GM08714 (cell line): ENCODE measurements at regions not wholly inside any gene's neighbourhood (a gene's known extent, or its start where the extent isn't known, plus 50 kb on each side); places are given as distances from the start of the nearest gene placed in this dataset.

Source experiments
- H3K4me3 ChIP-seq: fragments of 200-500 bp; sonication (Bioruptor generic); 2 replicates; pipeline ENCODE4 v1.5.1; 2014; ENCODE audit warnings: mild to moderate bottlenecking, low read length, inconsistent platforms
- ZNF274 ChIP-seq: IDR thresholded peaks from 2 replicates; pipeline ENCODE4 v1.6.1; 2012; ENCODE audit warnings: mild to moderate bottlenecking, low read depth, low read length

GRCh38 chr10:130743751-130744271 is 567.7 kb downstream of the TCERG1L start:
- no peak overlapping the region for H3K4me3 ChIP-seq
- TF ChIP-seq ZNF274, result no peak

GRCh38 chr10:130744631-130745030 is 566.9 kb downstream of the TCERG1L start:
- TF ChIP-seq ZNF274, result no peak
- H3K4me3 ChIP-seq, result no peak overlapping the region

GRCh38 chr10:130745251-130745650 is 566.3 kb downstream of the TCERG1L start:
- no peak for TF ChIP-seq ZNF274
- no peak overlapping the region for H3K4me3 ChIP-seq

- no peak overlapping the region for H3K4me3 ChIP-seq
- TF ChIP-seq ZNF274, result no peak
Observed at GRCh38 chr10:130745821-130746220, 565.7 kb downstream of the TCERG1L start.

GRCh38 chr10:130746311-130746710 is 565.2 kb downstream of the TCERG1L start:
- H3K4me3 ChIP-seq, result no peak overlapping the region
- no peak for TF ChIP-seq ZNF274

- H3K4me3 ChIP-seq, result no peak overlapping the region
- TF ChIP-seq ZNF274, result no peak
Observed at GRCh38 chr10:130747356-130747755, 564.2 kb downstream of the TCERG1L start.

GRCh38 chr10:130747946-130748345 is 563.6 kb downstream of the TCERG1L start:
- H3K4me3 ChIP-seq, result no peak overlapping the region
- no peak for TF ChIP-seq ZNF274

GRCh38 chr10:130748409-130749057 is 563.0 kb downstream of the TCERG1L start:
- TF ChIP-seq ZNF274, result no peak
- H3K4me3 ChIP-seq, result no peak overlapping the region

GRCh38 chr10:130749911-130750310 is 561.6 kb downstream of the TCERG1L start:
- H3K4me3 ChIP-seq, result no peak overlapping the region
- TF ChIP-seq ZNF274, result no peak

- H3K4me3 ChIP-seq, result no peak overlapping the region
- TF ChIP-seq ZNF274, result no peak
Observed at GRCh38 chr10:130750441-130750840, 561.1 kb downstream of the TCERG1L start.

- no peak overlapping the region for H3K4me3 ChIP-seq
- no peak for TF ChIP-seq ZNF274
Observed at GRCh38 chr10:130751106-130751840, 560.2 kb downstream of the TCERG1L start.

- no peak overlapping the region for H3K4me3 ChIP-seq
- no peak for TF ChIP-seq ZNF274
Observed at GRCh38 chr10:130751851-130752250, 559.7 kb downstream of the TCERG1L start.

GRCh38 chr10:130756651-130757050 is 554.9 kb downstream of the TCERG1L start:
- no peak for TF ChIP-seq ZNF274

GRCh38 chr10:130757271-130757670 is 554.2 kb downstream of the TCERG1L start:
- TF ChIP-seq ZNF274, result no peak
- H3K4me3 ChIP-seq, result no peak overlapping the region

More at GRCh38 chr10:130756651-130757050, 554.9 kb downstream of the TCERG1L start:
- no peak overlapping the region for H3K4me3 ChIP-seq
